ENCODE measurements at regions not wholly inside any gene's neighbourhood (a gene's known extent, or its start where the extent isn't known, plus 50 kb on each side); places are given as distances from the start of the nearest gene placed in this dataset.

DNA sequence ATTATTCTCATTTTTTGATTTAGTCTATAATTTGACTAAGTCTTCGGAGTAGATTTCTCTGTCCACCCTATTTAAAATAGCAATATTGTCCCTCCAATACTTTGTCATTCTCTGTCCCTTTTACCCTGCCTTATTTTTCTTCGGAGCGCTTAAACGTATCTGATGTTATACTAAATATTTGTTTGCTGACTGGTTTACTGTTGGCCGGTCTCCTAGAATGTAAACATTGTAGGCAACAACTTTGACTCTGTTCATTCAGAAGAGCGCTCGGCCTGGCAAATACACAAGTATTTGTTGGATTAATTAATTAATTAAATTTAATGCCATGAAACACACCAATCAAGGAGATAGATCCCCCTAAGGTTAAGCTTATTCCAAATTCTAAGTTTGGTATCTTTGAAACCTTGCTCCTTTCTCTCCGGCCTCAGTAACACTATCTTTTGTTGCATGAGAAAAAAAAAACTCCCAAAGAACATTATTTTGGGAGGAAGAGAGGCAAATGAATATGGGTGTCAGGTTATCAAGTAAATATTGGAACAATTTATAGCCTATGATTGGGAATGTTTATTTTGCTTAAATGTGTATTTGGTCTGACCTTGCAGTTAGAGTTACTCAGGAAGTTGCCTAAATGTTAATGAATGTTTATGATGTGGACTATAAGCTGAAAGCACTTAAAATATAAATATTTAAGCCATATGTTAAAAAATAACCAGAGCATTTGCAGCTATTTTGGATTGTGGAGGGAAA lies 231.1 kb downstream of the SOX4 start:
- Histone ChIP-seq H3K27me3 (ENCODE audit: control insufficient read depth, insufficient read depth, low read length) (no peaks in the 10 kb centered on the region), H3K9me3 (ENCODE audit: control insufficient read depth, insufficient read depth, low read depth, low read length) (no peaks in the 10 kb centered on the region), H3K36me3 (ENCODE audit: control insufficient read depth, insufficient read depth, low read length) (no peaks in the 10 kb centered on the region), H3K4me3 (ENCODE audit: low read depth in 2 of 2, low read length in 2 of 2) (peak overlapping the region in 1 of 2 experiments; percentile 35; a peak in 2 of 4 replicates), H3K27ac (ENCODE audit: low read length) (peak overlapping the region; percentile 82), H3K4me1 (ENCODE audit: control insufficient read depth, insufficient read depth, low read length) (peaks cover 32% of the 10 kb centered on the region)
- ChIA-PET POLR2A (no interaction called here), CTCF (no interaction called here)
- in situ Hi-C loops (cut with HindIII; ENCODE audit: low pct_unique_long_range_greater_than_20kb, low sequenced_read_pairs), result no loop called here
- no TSS peak for BruUV-seq (replicated peaks)
- intact Hi-C loops (cut with micrococcal nuclease; ENCODE audit: unreplicated experiment), result no loop called here
- no peak for DNase-seq (ENCODE audit: low read depth, low spot score)
- peak; percentile 90 for ATAC-seq
- TF ChIP-seq POLR2AphosphoS5 (IDR thresholded peaks at IDR 0.05; ENCODE audit: low read depth, low read length) (peak; percentile 45; the same call in 1 of the 2 replicates), REST (IDR thresholded peaks at IDR 0.05; ENCODE audit: insufficient read depth in 1 of 2, low read depth in 2 of 2, low read length in 1 of 2) (no peak)

GRCh38 chr6:21826023-21826422 lies 232.5 kb downstream of the SOX4 start:
- TF ChIP-seq POLR2AphosphoS5 (IDR thresholded peaks at IDR 0.05; ENCODE audit: low read depth, low read length), result no peak
- no peak for TF ChIP-seq REST (IDR thresholded peaks at IDR 0.05; ENCODE audit: insufficient read depth in 1 of 2, low read depth in 2 of 2, low read length in 1 of 2)
- TF ChIP-seq SIN3A (IDR thresholded peaks at IDR 0.05; ENCODE audit: borderline replicate concordance, insufficient read depth, low read depth, low read length), result no peak
- TF ChIP-seq, protein P1, sequence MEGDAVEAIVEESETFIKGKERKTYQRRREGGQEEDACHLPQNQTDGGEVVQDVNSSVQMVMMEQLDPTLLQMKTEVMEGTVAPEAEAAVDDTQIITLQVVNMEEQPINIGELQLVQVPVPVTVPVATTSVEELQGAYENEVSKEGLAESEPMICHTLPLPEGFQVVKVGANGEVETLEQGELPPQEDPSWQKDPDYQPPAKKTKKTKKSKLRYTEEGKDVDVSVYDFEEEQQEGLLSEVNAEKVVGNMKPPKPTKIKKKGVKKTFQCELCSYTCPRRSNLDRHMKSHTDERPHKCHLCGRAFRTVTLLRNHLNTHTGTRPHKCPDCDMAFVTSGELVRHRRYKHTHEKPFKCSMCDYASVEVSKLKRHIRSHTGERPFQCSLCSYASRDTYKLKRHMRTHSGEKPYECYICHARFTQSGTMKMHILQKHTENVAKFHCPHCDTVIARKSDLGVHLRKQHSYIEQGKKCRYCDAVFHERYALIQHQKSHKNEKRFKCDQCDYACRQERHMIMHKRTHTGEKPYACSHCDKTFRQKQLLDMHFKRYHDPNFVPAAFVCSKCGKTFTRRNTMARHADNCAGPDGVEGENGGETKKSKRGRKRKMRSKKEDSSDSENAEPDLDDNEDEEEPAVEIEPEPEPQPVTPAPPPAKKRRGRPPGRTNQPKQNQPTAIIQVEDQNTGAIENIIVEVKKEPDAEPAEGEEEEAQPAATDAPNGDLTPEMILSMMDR (IDR thresholded peaks at IDR 0.05), result no peak
- H3K27ac ChIP-seq (ENCODE audit: low read length), result peak overlapping the region; percentile 37; the same call in 1 of the 2 replicates
- BruUV-seq (replicated peaks), result no TSS peak
- no peaks in the 10 kb centered on the region for H3K36me3 ChIP-seq (ENCODE audit: control insufficient read depth, insufficient read depth, low read length)
- POLR2A ChIA-PET, result no interaction called here
- intact Hi-C loops (cut with micrococcal nuclease; ENCODE audit: unreplicated experiment) (no loop called here), in situ Hi-C loops (cut with HindIII; ENCODE audit: low pct_unique_long_range_greater_than_20kb, low sequenced_read_pairs) (no loop called here)
- DNase-seq (ENCODE audit: low read depth, low spot score), result no peak
- CTCF ChIA-PET, result no interaction called here
- no peaks in the 10 kb centered on the region for H3K27me3 ChIP-seq (ENCODE audit: control insufficient read depth, insufficient read depth, low read length)
- no peak for ATAC-seq
- H3K9me3 ChIP-seq (ENCODE audit: control insufficient read depth, insufficient read depth, low read depth, low read length), result no peaks in the 10 kb centered on the region
- H3K4me1 ChIP-seq (ENCODE audit: control insufficient read depth, insufficient read depth, low read length), result peaks cover 32% of the 10 kb centered on the region
- no peak overlapping the region for H3K4me3 ChIP-seq (ENCODE audit: low read depth in 2 of 2, low read length in 2 of 2)
